K562 (cell line): ENCODE measurements at regions not wholly inside any gene's neighbourhood (a gene's known extent, or its start where the extent isn't known, plus 50 kb on each side); places are given as distances from the start of the nearest gene placed in this dataset.

ENCODE experiments used
- ATF1 ChIP-seq, 2 experiments: fragments of 450-650 bp in 1 of 2; IDR thresholded peaks; 2 replicates each; pipeline ENCODE4 v1.6.1; 2016; ENCODE audit warnings: missing compliant biosample characterization in 1 of 2, missing genetic modification characterization in 1 of 2
- BHLHE40 ChIP-seq: IDR thresholded peaks from 2 replicates; pipeline ENCODE4 v1.6.1; 2011; ENCODE audit warnings: low read length, improper control_type of control experiment
- CTCFL ChIP-seq: IDR thresholded peaks from 2 replicates; pipeline ENCODE4 v1.6.1; 2011; ENCODE audit warnings: borderline replicate concordance, low read depth, mild to moderate bottlenecking, moderate library complexity, low read length; ENCODE audit not compliant: insufficient read depth, poor library complexity, severe bottlenecking
- ELK3 ChIP-seq: fragments of 450-650 bp; formaldehyde crosslinking; IDR thresholded peaks from 2 replicates; pipeline ENCODE4 v1.4.0; 2020; ENCODE audit warnings: mild to moderate bottlenecking
- JUND ChIP-seq, 2 experiments: IDR thresholded peaks; 2 replicates in 1 of 2; 3 replicates in 1 of 2; pipeline ENCODE4 v1.6.1; 2011; ENCODE audit warnings: borderline replicate concordance in 2 of 2, low read depth in 2 of 2, low read length in 2 of 2, improper control_type of control experiment in 1 of 2, missing biosample characterization in 1 of 2, missing genetic modification characterization in 1 of 2, missing genetic modification reagents in 1 of 2
- MTF1 ChIP-seq: fragments of 250-450 bp; sonication (Bioruptor Pico); IDR thresholded peaks from 2 replicates; pipeline ENCODE4 v1.9.0; 2021; ENCODE audit warnings: moderate library complexity, mild to moderate bottlenecking, inconsistent platforms, borderline replicate concordance
- MXI1 ChIP-seq: IDR thresholded peaks from 2 replicates; pipeline ENCODE4 v1.6.1; 2011; ENCODE audit warnings: low read depth, mild to moderate bottlenecking, improper control_type of control experiment, low read length
- NELFE ChIP-seq: IDR thresholded peaks from 2 replicates; pipeline ENCODE4 v1.6.1; 2011; ENCODE audit warnings: mild to moderate bottlenecking; ENCODE audit not compliant: insufficient read depth, insufficient read length
- NFRKB ChIP-seq: fragments of 450-650 bp; IDR thresholded peaks from 2 replicates; pipeline ENCODE4 v1.6.1; 2016; ENCODE audit warnings: low read depth
- PYGO2 ChIP-seq: fragments of 450-650 bp; IDR thresholded peaks from 2 replicates; pipeline ENCODE4 v1.6.1; 2016; ENCODE audit warnings: mild to moderate bottlenecking, missing genetic modification characterization, moderate library complexity, missing compliant biosample characterization
- RCOR1 ChIP-seq, 2 experiments: IDR thresholded peaks; 2 replicates each; pipeline ENCODE4 v1.6.1; 2012; ENCODE audit warnings: low read depth in 2 of 2, low read length in 2 of 2, borderline replicate concordance in 1 of 2, improper control_type of control experiment in 1 of 2
- RHOXF2B ChIP-seq: fragments of 250-450 bp; sonication (Bioruptor Pico); conservative IDR thresholded peaks from 2 replicates; pipeline ENCODE4 v1.5.1; 2021
- SMAD1 ChIP-seq: fragments of 150-350 bp; IDR thresholded peaks from 2 replicates; pipeline ENCODE4 v1.6.1; 2014; ENCODE audit warnings: low read length, low read depth; ENCODE audit not compliant: partially characterized antibody
- SRSF9 ChIP-seq: fragments of 200-400 bp; formaldehyde crosslinking; IDR thresholded peaks from 2 replicates; pipeline ENCODE4 v1.6.1; 2017; ENCODE audit warnings: low read depth, low read length, borderline replicate concordance
- XRCC5 ChIP-seq: fragments of 200-400 bp; formaldehyde crosslinking; IDR thresholded peaks from 2 replicates; pipeline ENCODE4 v1.6.1; 2017; ENCODE audit warnings: low read depth, mild to moderate bottlenecking, low read length
- ZNF384 ChIP-seq: IDR thresholded peaks from 2 replicates; pipeline ENCODE4 v1.6.1; 2012; ENCODE audit warnings: low read depth, low read length, improper control_type of control experiment
- ZNF830 ChIP-seq: fragments of 250-450 bp; sonication (Bioruptor Pico); IDR thresholded peaks from 2 replicates; pipeline ENCODE4 v1.5.0; 2021; ENCODE audit warnings: mild to moderate bottlenecking
- TF ChIP-seq, protein P1 (sequence below): sonication (generic); formaldehyde crosslinking; IDR thresholded peaks from 2 replicates; pipeline ENCODE4 v1.8.1; 2023; ENCODE audit warnings: mild to moderate bottlenecking, missing genetic modification reagents
- TF ChIP-seq, protein P2 (sequence below), 2 experiments: fragments of 250-450 bp in 1 of 2; fragments of 450-650 bp in 1 of 2; sonication (Bioruptor Pico) in 1 of 2; IDR thresholded peaks; 2 replicates each; pipeline versions ENCODE4 v1.6.1 to v1.8.0; 2016 to 2021; ENCODE audit warnings: mild to moderate bottlenecking in 2 of 2, moderate library complexity in 2 of 2, missing compliant biosample characterization in 1 of 2, missing genetic modification characterization in 1 of 2
- TF ChIP-seq, protein P3 (sequence below): sonication (generic); formaldehyde crosslinking; IDR thresholded peaks from 2 replicates; pipeline ENCODE4 v1.8.1; 2022; ENCODE audit warnings: missing genetic modification reagents

GRCh38 chr12:127280393-127281275 lies 986.3 kb upstream of the TMEM132C start (continued):
- TF ChIP-seq ELK3 (CRISPR knock-in tag): no peak
- TF ChIP-seq, protein P1, sequence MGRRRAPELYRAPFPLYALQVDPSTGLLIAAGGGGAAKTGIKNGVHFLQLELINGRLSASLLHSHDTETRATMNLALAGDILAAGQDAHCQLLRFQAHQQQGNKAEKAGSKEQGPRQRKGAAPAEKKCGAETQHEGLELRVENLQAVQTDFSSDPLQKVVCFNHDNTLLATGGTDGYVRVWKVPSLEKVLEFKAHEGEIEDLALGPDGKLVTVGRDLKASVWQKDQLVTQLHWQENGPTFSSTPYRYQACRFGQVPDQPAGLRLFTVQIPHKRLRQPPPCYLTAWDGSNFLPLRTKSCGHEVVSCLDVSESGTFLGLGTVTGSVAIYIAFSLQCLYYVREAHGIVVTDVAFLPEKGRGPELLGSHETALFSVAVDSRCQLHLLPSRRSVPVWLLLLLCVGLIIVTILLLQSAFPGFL (CRISPR knock-in tag): peak; percentile 68; the same call in 1 of the 2 replicates
- no peak for TF ChIP-seq ATF1 (CRISPR knock-in tag; IDR thresholded peaks at IDR 0.05)
- TF ChIP-seq ATF1 (tag; IDR thresholded peaks at IDR 0.05): peak; percentile 35; the same call in 1 of the 2 replicates
- TF ChIP-seq MTF1 (CRISPR knock-in tag): no peak
- TF ChIP-seq, protein P2, sequence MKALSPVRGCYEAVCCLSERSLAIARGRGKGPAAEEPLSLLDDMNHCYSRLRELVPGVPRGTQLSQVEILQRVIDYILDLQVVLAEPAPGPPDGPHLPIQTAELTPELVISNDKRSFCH (CRISPR knock-in tag; IDR thresholded peaks at IDR 0.05): no peak
- TF ChIP-seq, protein P2 (tag; IDR thresholded peaks at IDR 0.05): no peak
- TF ChIP-seq XRCC5: peak; percentile 94; the same call in 1 of the 2 replicates
- TF ChIP-seq CTCFL: peak; percentile 98
- TF ChIP-seq ZNF830: no peak
- TF ChIP-seq, protein P3, sequence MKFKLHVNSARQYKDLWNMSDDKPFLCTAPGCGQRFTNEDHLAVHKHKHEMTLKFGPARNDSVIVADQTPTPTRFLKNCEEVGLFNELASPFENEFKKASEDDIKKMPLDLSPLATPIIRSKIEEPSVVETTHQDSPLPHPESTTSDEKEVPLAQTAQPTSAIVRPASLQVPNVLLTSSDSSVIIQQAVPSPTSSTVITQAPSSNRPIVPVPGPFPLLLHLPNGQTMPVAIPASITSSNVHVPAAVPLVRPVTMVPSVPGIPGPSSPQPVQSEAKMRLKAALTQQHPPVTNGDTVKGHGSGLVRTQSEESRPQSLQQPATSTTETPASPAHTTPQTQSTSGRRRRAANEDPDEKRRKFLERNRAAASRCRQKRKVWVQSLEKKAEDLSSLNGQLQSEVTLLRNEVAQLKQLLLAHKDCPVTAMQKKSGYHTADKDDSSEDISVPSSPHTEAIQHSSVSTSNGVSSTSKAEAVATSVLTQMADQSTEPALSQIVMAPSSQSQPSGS (CRISPR knock-in tag): no peak
- TF ChIP-seq SMAD1: no peak
- TF ChIP-seq ZNF384: no peak
- no peak for TF ChIP-seq RHOXF2B
- no peak for TF ChIP-seq PYGO2 (tag)
- no peak for TF ChIP-seq SRSF9
- peak; percentile 58 for TF ChIP-seq JUND (IDR thresholded peaks at IDR 0.05; ENCODE audit: borderline replicate concordance, low read depth, low read length)
- TF ChIP-seq JUND (tag; IDR thresholded peaks at IDR 0.05; ENCODE audit: borderline replicate concordance, low read depth, low read length): no peak; the same call in 2 of the 3 replicates
- peak; percentile 30 to 91; a peak in 2 of 4 replicates for TF ChIP-seq RCOR1 (IDR thresholded peaks at IDR 0.05; ENCODE audit: borderline replicate concordance in 1 of 2, low read depth in 2 of 2, low read length in 2 of 2)
- no peak for TF ChIP-seq NFRKB
- TF ChIP-seq BHLHE40: peak; percentile 62
- no peak for TF ChIP-seq NELFE
- TF ChIP-seq MXI1: no peak
